Coronary artery (tissue), 2 donors: ENCODE measurements at regions not wholly inside any gene's neighbourhood (a gene's known extent, or its start where the extent isn't known, plus 50 kb on each side); places are given as distances from the start of the nearest gene placed in this dataset.

ENCODE experiments used
- DNase-seq: peaks from one replicate; pipeline ENCODE4 v3.0.0-alpha.2; 2017; ENCODE audit warnings: low spot score
- H3K27ac ChIP-seq, 2 donors: fragments of 200-600 bp; sonication (generic); one replicate each; pipeline ENCODE4 v1.5.1; 2016 to 2019
- H3K4me3 ChIP-seq: fragments of 200-600 bp; sonication (generic); 2 replicates; pipeline ENCODE4 v1.5.1; 2016; ENCODE audit warnings: mild to moderate bottlenecking, moderate library complexity
- CTCF ChIP-seq: fragments of 200-600 bp; sonication (generic); IDR thresholded peaks from one replicate; pipeline ENCODE4 v1.5.1; 2019; ENCODE audit warnings: antibody characterized with exemption

GRCh38 chr2:4882941-4883340 is 809.2 kb upstream of the SOX11 start:
- DNase-seq: no peak
- no peak for TF ChIP-seq CTCF
- Histone ChIP-seq H3K27ac (no peak overlapping the region), H3K4me3 (no peak overlapping the region)

- no peak for DNase-seq
- no peak for TF ChIP-seq CTCF
- no peak overlapping the region for H3K27ac ChIP-seq
- no peak overlapping the region for H3K4me3 ChIP-seq
Observed at GRCh38 chr2:4883375-4883774, 808.8 kb upstream of the SOX11 start.

- no peak for DNase-seq
- no peak overlapping the region for H3K27ac ChIP-seq
- no peak for TF ChIP-seq CTCF
- H3K4me3 ChIP-seq: no peak overlapping the region
Observed at GRCh38 chr2:4884117-4884571, 808.0 kb upstream of the SOX11 start.

GRCh38 chr2:4891394-4891793 is 800.8 kb upstream of the SOX11 start:
- TF ChIP-seq CTCF: no peak
- no peak overlapping the region for H3K4me3 ChIP-seq
- DNase-seq: no peak
- H3K27ac ChIP-seq: no peak overlapping the region

- H3K27ac ChIP-seq: no peak overlapping the region
- no peak overlapping the region for H3K4me3 ChIP-seq
- no peak for TF ChIP-seq CTCF
- DNase-seq: no peak
Observed at GRCh38 chr2:4895371-4895770, 796.8 kb upstream of the SOX11 start.

- no peak overlapping the region for H3K4me3 ChIP-seq
- H3K27ac ChIP-seq: no peak overlapping the region
- DNase-seq: no peak
- TF ChIP-seq CTCF: no peak
Observed at GRCh38 chr2:4898706-4899105, 793.5 kb upstream of the SOX11 start.

- H3K4me3 ChIP-seq: no peak overlapping the region
- no peak overlapping the region for H3K27ac ChIP-seq
- TF ChIP-seq CTCF: no peak
- no peak for DNase-seq
Observed at GRCh38 chr2:4900242-4900641, 791.9 kb upstream of the SOX11 start.
